Stimulated activated CD8-positive, alpha-beta memory T cell treated with anti-CD3 and anti-CD28 coated beads, Interleukin-15, amount 100 ng/mL, for 48 hours (primary cell): ENCODE measurements at regions not wholly inside any gene's neighbourhood (a gene's known extent, or its start where the extent isn't known, plus 50 kb on each side); places are given as distances from the start of the nearest gene placed in this dataset.
"Not testable (repeated sequence)": the region's sequence is repeated elsewhere in the genome, so short reads cannot be mapped to it uniquely, and the experiment has no call there.

Experiments
- DNase-seq, 2 donors: peaks; one replicate each; pipeline ENCODE4 v3.0.0-alpha.2; 2020; ENCODE audit warnings: low read depth in 2 of 2

- DNase-seq, result no peak
These were observed 96.8 kb upstream of the DPT start for GRCh38 chr1:168825820-168826219.

GRCh38 chr1:168826269-168826668, 97.3 kb upstream of the DPT start:
- DNase-seq, result no peak

DNA sequence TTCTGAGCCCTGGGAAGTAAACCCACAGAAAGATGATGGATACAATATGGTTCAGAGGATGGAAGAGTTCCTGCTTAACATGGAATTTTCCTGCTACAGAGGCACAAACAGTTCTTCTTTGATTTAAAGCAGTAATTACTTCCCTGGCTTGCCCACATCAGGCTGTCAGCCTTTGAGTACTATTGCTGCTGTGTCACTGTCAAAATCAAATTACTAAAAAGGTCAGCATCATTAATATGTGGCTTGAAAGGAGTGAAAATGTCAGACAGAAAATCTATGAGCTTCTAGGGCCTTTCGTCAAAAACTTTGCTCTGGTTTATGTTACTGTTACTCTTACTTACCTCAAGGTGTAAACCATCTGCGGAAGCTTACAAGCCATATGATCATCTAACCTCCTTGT, 98.6 kb upstream of the DPT start:
- no peak for DNase-seq

DNA sequence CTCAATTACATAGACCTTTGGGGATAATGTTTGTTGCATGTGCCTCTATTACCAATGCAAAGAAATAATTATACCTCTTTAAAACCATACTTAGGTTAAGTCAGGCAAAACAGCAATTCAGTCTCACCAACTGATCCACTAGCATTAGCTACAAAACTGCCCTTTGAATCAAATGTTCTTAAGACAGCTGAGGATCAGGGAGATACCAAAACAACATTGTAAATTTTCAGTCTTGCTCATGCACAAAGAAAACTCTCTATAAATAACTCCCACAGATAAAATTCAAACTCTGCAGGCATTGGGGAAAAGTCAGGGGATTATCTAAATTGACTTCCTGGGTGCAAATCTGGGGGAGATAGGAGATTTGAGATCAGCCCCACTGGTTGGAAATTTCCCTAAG, 100.9 kb upstream of the DPT start:
- no peak for DNase-seq

DNA sequence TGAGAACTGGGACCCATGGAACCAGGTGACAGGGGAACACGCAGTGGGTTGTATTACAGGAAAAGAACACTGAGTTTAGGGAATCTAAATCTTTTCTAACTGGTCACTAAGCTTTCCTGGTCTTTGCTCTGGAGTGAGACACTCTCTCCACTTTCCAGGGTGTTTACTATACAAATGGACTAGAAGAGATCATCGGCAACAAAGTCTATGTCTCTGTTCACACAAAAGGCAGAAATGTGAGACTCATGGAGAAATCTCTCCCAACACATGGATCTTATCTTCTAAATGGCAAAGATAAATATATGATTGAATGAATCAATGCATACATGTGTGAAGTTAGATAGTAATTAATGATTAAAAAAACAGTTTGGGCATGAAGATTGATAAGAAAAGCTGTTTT, 101.6 kb upstream of the DPT start:
- no peak for DNase-seq

DNA sequence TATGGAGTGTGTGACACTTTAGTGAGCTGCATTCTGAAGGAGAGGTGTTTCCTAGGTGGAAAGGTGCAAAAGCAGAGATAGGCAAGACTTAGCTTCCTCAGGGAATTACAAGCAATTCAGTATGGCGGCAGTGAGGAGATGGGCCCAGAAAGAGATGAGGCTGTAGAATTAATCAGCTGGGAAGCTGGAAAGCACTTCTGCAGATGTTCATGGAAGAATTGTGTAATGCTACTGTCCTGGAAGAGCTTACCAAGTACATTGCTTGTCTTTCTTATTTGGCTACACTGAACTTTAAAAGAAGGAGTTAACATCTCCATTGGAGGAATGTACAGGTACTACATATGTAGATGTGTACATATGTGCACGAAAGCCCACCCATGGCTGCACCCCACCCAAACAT, 103.7 kb upstream of the DPT start:
- DNase-seq, result no peak

GRCh38 chr1:168833362-168833761, 104.4 kb upstream of the DPT start:
- no peak for DNase-seq

- DNase-seq, result no peak
These were observed 104.8 kb upstream of the DPT start for GRCh38 chr1:168833801-168834224.

DNA sequence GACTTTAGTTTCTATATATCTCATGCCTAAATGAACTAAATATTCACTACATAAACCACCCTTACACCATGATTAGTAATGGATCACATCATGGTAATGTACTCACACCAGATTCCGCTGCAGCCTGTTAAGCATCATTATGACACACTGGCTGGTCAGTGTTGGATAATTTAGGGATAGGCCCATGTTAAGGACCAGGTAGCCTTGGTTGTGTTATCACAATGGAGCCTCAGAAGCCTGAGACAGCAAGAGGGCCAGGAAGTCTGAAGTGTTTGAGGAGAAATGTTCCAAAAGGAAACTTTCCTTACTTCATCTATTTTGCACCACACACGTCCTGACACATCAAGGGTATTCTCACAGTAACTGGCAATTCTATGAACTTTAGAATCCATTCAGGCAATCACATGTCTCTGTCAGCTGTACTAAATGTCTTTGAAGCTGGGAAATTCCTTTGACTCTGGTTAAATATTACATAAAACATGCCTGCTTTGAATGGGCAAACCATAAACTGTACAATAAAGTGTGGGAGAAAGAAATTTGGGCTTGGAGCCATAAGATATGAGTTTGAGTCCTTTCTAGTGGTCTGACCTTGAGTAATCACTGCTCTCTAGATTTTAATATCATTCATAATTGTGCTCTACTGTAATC, 105.3 kb upstream of the DPT start:
- DNase-seq, result no peak

GRCh38 chr1:168835176-168835575, 106.2 kb upstream of the DPT start:
- DNase-seq, result no peak

DNA sequence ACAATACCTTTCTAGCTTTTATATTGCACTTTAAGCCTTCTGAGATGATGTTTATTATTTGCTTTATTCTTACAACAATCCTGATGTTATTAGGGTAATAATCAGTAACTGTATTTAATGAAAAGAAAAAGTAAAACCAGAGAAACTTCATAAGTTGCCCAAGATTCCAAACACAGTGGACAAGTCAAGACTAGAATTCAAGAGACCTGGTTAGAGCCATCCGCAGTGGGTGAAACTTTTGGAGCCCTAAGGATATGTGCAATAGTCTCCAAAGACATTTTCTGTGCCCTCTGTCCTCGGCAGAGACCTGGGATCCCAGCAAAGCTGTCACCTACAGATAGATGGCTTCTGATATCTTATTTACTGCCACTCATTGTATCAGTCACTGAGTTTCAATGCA, 106.8 kb upstream of the DPT start:
- DNase-seq, result no peak

GRCh38 chr1:168836469-168836868, 107.5 kb upstream of the DPT start:
- no peak for DNase-seq

GRCh38 chr1:168837230-168837629, 108.2 kb upstream of the DPT start:
- not testable (repeated sequence) for DNase-seq

DNA sequence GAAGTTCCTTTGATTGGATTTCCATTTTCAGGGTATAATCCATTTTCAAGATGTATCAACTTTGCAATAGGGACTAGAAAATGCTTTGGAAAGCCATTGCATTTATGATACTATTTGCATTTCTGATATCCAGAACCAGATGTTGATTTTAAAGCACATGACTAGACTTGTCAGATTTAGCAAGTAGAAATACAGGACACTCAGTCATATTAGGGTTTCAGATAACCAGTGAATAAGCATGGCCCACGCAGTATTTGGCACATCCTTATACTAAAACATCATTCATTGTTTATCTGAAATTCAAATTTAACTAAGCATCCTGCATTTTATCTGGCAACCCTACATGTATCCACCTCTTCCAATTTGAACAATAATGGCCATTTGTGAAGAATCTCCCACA, 113.3 kb upstream of the DPT start:
- no peak for DNase-seq

- no peak for DNase-seq
These were observed 113.9 kb upstream of the DPT start for GRCh38 chr1:168842916-168843315.

DNA sequence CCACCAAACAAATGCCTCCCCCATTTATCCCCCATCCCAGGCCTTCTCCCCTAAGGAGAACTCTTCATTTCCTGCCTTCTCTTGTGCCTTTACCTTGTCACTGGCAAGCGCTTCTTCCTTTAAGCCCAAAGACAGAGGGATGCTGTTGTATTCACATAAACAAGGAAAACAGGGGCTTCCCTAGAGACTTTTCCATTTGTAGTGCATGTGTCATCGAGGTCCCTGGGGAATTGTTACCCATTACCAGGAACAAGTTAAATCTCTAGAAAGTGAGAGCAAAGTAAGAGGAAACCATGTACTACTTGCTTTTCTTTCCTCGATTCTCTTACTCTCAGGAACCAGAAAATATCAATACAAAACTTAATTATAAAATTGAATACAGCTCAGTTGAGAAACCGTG, 114.4 kb upstream of the DPT start:
- no peak for DNase-seq

GRCh38 chr1:168843950-168844349, 114.9 kb upstream of the DPT start:
- no peak for DNase-seq

DNA sequence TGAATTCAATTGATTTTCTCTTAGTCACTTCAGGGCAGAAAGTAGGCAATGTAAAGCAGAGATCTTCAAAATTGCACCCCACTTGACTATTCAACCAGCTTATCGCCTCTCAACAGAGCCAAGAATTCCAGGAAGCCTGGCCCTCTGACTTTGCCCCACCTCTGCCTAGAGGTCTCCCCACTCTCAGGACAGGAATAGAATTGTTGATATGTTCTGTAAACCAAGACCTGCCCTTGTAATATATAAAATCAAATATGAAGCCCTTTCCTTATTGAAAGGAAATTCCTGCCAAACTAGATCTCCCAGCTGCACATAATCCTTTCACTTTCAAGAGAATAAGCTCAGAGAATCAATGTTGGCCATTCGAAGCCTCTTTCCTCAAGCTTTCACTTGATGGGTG, 116.1 kb upstream of the DPT start:
- DNase-seq, result no peak

GRCh38 chr1:168848051-168848450, 119.0 kb upstream of the DPT start:
- DNase-seq, result no peak

DNA sequence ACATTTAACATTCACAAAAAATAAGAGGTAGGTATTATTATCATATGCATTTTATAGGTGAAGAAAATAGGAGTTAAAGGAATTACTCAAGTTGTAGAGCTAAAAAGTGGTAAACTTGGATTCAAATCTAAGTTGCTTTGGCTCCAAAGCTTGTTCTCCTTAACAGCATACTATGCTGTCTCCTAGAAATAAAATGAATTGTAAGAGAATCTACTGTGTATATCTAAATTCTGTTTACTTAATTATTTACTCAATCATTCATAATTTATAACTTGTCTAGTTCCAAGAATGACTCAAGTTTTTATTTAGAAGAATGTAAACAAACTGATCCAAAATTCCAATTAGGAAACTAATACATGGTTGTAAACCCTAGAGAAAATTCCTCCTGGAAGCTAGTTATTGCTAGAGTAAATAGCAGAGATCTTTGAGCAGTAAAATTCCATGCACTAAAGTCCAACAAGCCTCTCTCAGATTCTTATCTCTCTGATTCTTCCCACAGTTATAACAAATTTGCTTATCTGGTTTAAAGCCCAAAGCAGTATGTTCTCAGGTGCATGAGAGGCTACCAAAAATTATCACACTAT, 132.5 kb upstream of the DPT start:
- no peak for DNase-seq

- DNase-seq, result no peak
These were observed 134.8 kb upstream of the DPT start for GRCh38 chr1:168863772-168864171.

GRCh38 chr1:168864266-168864665, 135.3 kb upstream of the DPT start:
- no peak for DNase-seq

- DNase-seq, result no peak
These were observed 137.0 kb upstream of the DPT start for GRCh38 chr1:168865850-168866620.
